ENCODE measurements at regions not wholly inside any gene's neighbourhood (a gene's known extent, or its start where the extent isn't known, plus 50 kb on each side); places are given as distances from the start of the nearest gene placed in this dataset.

DNA sequence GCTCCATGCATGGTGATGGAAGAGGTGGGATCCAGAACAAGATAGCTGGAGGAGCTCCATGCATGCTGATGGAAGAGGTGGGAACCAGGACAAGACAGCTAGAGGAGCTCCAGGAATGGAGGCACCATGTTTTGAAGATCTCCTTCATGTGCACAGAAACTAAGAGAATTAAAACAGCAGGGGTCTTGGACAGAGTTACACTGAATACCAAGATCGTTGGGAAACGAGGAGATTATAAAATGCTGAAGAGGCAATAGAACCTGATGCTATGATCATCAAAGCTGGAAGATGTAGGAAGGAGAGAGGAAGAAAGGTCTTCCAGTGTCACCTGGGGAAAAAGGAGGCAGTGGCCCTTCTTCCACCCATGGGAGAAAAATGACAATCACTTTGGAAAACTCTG is 193.6 kb upstream of the PFKP start:
- no peaks in the 10 kb centered on the region for H3K36me3 ChIP-seq
- no peak for DNase-seq (ENCODE audit: low spot score in 2 of 2)
- H3K27me3 ChIP-seq: peaks cover 15% of the 10 kb centered on the region
- no peaks in the 10 kb centered on the region for H3K9me3 ChIP-seq
- H3K4me1 ChIP-seq: no peaks in the 10 kb centered on the region
- no peak for TF ChIP-seq POLR2A (IDR thresholded peaks at IDR 0.05)
- TF ChIP-seq, protein P1, sequence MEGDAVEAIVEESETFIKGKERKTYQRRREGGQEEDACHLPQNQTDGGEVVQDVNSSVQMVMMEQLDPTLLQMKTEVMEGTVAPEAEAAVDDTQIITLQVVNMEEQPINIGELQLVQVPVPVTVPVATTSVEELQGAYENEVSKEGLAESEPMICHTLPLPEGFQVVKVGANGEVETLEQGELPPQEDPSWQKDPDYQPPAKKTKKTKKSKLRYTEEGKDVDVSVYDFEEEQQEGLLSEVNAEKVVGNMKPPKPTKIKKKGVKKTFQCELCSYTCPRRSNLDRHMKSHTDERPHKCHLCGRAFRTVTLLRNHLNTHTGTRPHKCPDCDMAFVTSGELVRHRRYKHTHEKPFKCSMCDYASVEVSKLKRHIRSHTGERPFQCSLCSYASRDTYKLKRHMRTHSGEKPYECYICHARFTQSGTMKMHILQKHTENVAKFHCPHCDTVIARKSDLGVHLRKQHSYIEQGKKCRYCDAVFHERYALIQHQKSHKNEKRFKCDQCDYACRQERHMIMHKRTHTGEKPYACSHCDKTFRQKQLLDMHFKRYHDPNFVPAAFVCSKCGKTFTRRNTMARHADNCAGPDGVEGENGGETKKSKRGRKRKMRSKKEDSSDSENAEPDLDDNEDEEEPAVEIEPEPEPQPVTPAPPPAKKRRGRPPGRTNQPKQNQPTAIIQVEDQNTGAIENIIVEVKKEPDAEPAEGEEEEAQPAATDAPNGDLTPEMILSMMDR (IDR thresholded peaks at IDR 0.05): no peak
- TF ChIP-seq POLR2AphosphoS5 (IDR thresholded peaks at IDR 0.05): no peak
- no peak for TF ChIP-seq EP300 (IDR thresholded peaks at IDR 0.05)
- no peak overlapping the region for H3K4me3 ChIP-seq
- WGBS: 57% methylated on average over 2 of the region's 2 CpGs
- no peak overlapping the region for H3K27ac ChIP-seq

DNA sequence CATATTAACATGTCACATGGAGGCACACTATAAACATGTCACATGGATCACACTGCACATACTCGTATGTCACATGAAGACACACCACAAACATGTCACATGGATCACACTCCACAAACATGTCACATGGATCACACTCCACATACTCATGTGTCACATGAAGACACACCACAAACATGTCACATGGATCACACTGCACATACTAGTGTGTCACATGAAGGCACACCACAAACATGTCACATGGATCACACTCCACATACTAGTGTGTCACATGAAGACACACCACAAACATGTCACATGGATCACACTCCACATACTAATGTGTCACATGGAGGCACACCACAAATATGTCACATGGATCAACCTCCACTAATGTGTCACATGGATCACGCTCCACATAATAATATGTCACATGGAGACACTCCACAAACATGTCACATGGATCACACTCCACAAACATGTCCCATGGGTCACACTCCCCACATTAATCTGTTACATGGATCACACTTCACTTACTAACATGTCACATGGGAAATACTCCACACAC is 195.6 kb upstream of the PFKP start:
- Histone ChIP-seq H3K27me3 (peaks cover 13% of the 10 kb centered on the region), H3K36me3 (no peaks in the 10 kb centered on the region), H3K4me1 (no peaks in the 10 kb centered on the region), H3K9me3 (no peaks in the 10 kb centered on the region), H3K27ac (no peak overlapping the region), H3K4me3 (no peak overlapping the region)
- WGBS: 59% methylated on average over 2 of the region's 2 CpGs
- no peak for DNase-seq (ENCODE audit: low spot score in 2 of 2)
- TF ChIP-seq POLR2A (IDR thresholded peaks at IDR 0.05) (no peak), POLR2AphosphoS5 (IDR thresholded peaks at IDR 0.05) (no peak), EP300 (IDR thresholded peaks at IDR 0.05) (no peak)
- TF ChIP-seq, protein P1 (IDR thresholded peaks at IDR 0.05): no peak

DNA sequence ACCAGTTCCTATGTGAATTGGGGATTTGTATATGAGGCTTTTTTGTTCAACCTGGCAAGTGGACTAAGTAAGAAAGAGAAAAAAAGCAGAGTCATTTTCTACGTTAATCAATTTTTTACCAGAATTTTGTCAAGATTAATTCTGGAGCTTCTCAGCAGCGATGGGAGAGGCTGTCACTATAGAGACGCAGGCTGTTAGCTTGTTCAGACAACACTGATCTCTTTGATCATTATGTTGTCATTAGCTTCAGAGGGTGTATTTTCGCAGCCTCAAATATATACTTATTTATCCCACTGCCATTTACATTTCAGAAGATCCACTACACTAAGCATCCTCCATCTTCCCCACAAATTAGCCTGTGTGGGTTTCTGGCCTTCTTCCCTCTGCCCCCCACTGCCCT is 196.7 kb upstream of the PFKP start:
- WGBS: 47% methylated on average over 4 of the region's 4 CpGs
- no peaks in the 10 kb centered on the region for H3K4me1 ChIP-seq
- peaks cover 13% of the 10 kb centered on the region for H3K27me3 ChIP-seq
- no peaks in the 10 kb centered on the region for H3K36me3 ChIP-seq
- H3K4me3 ChIP-seq: no peak overlapping the region
- no peak overlapping the region for H3K27ac ChIP-seq
- TF ChIP-seq, protein P1 (IDR thresholded peaks at IDR 0.05): no peak
- no peak for TF ChIP-seq EP300 (IDR thresholded peaks at IDR 0.05)
- no peak for TF ChIP-seq POLR2AphosphoS5 (IDR thresholded peaks at IDR 0.05)
- TF ChIP-seq POLR2A (IDR thresholded peaks at IDR 0.05): no peak
- no peaks in the 10 kb centered on the region for H3K9me3 ChIP-seq
- no peak for DNase-seq (ENCODE audit: low spot score in 2 of 2)

DNA sequence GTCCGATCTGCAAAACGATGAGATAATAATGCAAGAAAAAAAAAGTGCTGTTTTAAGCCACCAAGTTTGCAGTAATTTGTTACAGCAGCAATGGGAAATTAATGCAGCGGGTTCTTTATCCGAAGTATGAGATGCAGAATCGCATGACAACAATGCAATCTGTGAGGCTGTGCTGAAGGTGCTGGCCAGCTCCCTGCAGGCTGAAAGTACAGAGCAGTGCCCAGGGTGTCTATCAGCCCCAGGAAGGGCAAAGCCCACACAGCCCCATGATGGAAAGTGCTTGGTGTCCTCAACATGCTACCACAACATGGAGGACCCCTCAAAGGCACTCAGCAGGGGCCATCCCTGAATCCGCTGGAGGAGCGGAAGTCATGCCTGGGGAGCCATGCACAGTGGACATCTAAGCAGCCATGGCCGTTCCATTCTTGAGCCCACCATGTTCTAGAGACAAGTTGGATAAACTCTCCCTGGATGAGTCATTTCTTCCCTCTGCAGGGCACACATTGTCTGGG is 199.5 kb upstream of the PFKP start:
- WGBS: 90% methylated on average over 5 of the region's 8 CpGs
- Histone ChIP-seq H3K27ac (no peak overlapping the region), H3K27me3 (no peaks in the 10 kb centered on the region), H3K9me3 (no peaks in the 10 kb centered on the region), H3K4me1 (no peaks in the 10 kb centered on the region), H3K36me3 (no peaks in the 10 kb centered on the region), H3K4me3 (no peak overlapping the region)
- no peak for DNase-seq (ENCODE audit: low spot score in 2 of 2)
- TF ChIP-seq EP300 (IDR thresholded peaks at IDR 0.05) (no peak), POLR2A (IDR thresholded peaks at IDR 0.05) (no peak), POLR2AphosphoS5 (IDR thresholded peaks at IDR 0.05) (no peak)
- TF ChIP-seq, protein P1 (IDR thresholded peaks at IDR 0.05): no peak

DNA sequence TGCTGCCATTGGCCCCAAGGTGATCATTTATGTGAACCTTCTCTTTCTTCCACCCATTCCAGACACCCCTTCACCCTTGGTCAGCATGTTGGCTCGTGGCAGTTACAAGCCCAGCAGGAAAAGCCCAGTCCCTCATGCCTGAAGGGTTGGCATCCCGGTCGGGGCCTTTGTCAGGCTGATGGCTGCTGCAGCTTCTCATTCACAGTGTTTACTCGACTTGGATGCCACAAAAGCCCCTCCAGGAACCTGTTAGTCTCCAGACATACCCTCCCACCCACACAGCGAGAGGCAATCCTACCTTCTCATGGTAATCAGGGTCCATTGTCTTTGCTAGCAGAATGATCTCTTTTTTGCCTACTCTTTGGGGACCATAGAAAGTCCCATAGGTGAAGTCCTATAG is 200.8 kb upstream of the PFKP start:
- Histone ChIP-seq H3K4me1 (no peaks in the 10 kb centered on the region), H3K36me3 (no peaks in the 10 kb centered on the region), H3K4me3 (no peak overlapping the region), H3K9me3 (no peaks in the 10 kb centered on the region), H3K27me3 (no peaks in the 10 kb centered on the region), H3K27ac (no peak overlapping the region)
- no peak for DNase-seq (ENCODE audit: low spot score in 2 of 2)
- WGBS: 32% methylated on average over 5 of the region's 5 CpGs
- TF ChIP-seq EP300 (IDR thresholded peaks at IDR 0.05) (no peak), POLR2AphosphoS5 (IDR thresholded peaks at IDR 0.05) (no peak), POLR2A (IDR thresholded peaks at IDR 0.05) (no peak)

Data from suprapubic skin (tissue), 4 donors.